Activated effector memory CD4-positive, alpha-beta T cell treated with anti-CD3 and anti-CD28 coated beads, Interleukin-2, amount 50 U/mL, for 16 hours (primary cell): ENCODE measurements at regions not wholly inside any gene's neighbourhood (a gene's known extent, or its start where the extent isn't known, plus 50 kb on each side); places are given as distances from the start of the nearest gene placed in this dataset.
"Not testable (repeated sequence)": the region's sequence is repeated elsewhere in the genome, so short reads cannot be mapped to it uniquely, and the experiment has no call there.

Source experiments
- DNase-seq: peaks from one replicate; pipeline ENCODE4 v3.0.0-alpha.2; 2020

DNA sequence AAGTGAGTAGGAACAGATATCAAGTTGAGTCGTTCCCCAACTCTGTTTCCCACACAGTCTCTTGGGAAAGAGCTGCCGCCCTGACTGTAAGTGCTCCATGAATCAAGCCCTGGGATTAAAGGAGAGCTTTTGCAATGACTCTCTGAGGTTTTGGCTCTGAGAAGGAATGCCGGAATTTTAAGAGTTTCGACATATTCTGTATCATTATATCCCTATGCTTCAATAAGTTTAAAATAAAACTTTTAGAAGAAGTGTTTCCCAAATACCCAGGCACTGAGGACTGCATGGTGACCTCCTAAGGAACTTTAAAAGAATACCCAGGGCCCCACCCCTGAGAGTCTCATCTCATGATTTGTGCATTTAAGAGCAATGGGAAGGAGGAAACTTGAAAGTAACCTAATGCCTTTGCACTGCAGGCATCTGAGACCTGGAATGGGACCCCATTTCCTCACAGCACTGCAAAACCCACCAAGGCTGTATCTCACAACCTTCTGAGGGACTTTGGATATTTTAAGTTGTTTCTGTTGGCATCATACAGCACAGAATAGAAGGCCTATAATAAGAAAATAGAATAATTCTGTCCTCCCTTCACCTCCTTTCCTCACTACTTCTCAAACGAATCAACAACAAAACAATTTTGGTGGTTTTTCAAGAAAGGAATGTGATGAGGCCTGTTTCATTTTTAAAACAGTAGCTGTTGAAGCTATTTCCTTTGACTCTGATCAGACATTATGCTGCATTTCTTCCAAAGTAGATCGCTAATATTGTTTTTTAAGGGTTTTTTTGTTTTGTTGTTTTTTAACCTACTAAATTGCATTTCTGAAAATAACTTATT lies 121.2 kb downstream of the GASK1B start:
- no peak for DNase-seq

DNA sequence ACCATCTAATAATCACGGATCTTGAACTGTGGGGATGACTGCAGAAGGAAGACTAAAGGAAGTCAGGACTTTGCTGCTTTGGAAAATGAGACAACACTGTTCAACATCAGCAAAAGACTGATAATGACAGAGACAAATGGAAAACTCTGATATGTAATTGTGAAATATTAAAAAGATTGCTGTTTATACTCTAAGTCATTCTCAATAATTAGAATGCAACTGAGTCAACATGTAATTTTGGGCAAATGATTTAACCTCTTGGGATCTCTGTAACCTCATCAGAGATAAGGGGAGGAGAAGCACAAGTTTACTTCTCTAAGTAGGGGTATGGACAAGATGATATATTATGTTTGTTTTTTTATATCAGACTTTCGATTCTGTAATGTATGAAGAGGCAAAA lies 121.9 kb downstream of the GASK1B start:
- no peak for DNase-seq

DNA sequence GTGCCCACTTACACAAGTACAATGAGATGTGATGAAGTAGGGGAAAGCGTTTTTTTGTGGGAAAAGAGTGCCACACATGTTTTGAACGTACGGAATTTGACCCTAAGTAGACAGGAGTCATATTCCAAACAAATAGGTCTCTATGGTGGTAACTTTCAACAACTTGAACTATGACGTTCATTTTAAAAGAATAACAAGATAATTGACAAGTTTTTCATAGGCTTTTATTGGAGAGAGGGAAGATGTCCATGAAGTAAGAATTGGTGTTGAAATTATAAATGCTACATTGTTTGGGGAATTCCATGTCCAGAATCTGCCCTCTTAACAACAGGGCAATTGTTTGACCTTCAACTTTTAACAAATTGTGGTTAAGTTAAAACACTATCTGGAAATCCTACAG lies 126.5 kb downstream of the GASK1B start:
- DNase-seq, result no peak

DNA sequence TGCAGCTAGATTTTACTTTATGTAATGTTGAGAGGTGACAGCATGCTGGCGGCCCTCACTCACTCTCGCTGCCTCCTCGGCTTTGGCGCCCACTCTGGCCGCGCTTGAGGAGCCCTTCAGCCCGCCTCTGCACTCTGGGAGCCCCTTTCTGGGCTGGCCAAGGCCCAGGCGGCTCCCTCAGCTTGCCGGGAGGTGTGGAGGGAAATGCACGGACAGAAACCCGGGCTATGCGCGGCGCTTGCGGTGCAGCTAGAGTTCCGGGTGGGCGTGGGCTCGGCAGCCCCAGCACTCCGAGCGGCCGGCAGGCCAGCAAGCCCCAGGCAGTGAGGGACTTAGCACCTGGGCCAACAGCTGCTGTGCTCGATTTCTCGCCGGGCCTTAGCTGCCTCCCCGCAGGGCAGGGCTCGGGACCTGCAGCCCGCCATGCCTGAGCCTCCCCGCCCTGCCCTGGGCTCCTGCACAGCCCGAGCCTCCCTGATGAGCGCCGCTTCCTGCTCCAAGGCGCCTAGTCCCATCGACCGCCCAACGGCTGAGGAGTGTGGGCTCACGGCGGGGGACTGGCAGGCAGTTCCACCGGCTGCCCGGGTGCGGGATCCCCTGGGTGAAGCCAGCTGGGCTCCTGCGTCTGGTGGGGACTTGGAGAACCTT lies 128.7 kb downstream of the GASK1B start:
- DNase-seq, result no peak

DNA sequence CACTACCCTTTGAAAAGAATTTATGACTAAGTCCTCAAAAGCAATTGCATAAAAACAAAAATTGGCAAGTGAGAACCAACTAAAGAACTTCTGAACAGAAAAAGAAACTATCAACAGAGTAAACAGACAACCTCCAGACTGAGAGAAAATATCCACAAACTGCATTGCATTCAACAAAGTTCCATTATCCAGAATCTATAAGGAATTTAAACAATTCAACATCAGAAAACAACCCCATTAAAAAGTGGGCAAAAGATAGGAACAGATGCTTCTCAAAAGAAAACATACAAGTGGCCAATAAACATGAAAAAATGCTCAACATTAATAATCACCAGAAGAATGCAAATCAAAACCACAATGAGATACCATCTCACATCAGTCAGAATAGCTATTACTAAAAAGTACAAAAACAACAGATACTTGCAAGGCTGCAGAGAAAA lies 130.2 kb downstream of the GASK1B start:
- no peak for DNase-seq

DNA sequence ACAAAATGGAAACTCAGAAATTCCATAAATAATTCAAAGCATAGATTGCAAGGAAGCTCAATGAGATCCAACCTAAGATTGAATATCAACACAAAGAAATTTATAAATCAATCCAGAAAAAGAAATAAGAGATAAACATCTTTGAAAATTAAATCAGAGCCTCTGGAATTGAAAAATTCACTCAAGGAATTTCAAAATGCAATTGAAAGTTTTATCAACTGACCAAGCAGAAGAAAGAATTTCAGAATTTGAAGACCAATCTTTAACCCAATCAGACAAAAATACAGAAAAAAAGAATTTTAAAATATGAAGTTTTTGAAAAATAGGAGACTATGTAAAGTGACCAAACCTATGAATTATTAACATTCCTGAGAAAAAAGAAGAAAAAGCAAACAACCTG lies 134.1 kb downstream of the GASK1B start:
- DNase-seq, result no peak

DNA sequence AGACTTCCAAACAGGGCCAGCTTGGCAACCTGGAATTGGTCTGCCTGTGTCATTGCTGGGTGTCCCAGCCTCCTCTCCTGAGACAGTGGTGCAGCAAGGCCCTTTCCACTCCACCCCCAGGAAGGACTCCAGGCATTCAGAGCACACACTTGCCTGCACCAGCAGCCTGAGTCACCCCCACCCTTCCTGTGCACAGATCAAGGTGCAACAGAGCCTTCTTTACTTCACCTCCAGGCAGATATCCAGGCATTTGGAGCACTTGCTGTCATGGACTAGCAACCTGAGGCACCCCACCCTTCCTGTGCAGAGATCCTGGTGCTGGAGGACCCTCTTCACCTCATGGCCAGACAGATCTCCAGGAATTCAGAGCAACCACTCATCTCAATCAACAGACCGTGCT lies 135.8 kb downstream of the GASK1B start:
- DNase-seq, result no peak

DNA sequence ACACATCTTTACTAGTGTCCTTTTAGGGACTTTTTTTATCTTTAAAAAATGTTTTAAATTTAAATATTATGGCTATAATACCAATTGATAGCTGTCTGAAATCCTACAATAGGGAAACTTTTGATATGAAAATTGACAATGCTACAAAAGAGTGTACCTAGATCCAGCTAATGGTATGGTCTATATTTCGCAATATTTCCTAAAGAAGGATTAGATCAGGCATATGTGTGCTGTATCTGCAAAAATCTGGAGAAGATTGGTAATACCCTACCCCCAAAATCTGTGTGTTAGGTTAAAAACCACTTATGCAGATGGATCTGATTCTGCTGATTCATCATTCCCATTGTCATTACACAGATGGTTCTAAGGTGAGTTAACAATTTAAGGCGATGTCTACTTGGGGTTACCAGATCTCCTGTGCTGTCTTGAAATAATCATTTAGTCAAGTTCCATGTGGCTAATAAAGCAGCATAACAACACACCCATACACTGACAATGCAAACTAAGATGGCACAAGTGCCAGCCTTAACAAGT lies 137.1 kb downstream of the GASK1B start:
- DNase-seq, result no peak

DNA sequence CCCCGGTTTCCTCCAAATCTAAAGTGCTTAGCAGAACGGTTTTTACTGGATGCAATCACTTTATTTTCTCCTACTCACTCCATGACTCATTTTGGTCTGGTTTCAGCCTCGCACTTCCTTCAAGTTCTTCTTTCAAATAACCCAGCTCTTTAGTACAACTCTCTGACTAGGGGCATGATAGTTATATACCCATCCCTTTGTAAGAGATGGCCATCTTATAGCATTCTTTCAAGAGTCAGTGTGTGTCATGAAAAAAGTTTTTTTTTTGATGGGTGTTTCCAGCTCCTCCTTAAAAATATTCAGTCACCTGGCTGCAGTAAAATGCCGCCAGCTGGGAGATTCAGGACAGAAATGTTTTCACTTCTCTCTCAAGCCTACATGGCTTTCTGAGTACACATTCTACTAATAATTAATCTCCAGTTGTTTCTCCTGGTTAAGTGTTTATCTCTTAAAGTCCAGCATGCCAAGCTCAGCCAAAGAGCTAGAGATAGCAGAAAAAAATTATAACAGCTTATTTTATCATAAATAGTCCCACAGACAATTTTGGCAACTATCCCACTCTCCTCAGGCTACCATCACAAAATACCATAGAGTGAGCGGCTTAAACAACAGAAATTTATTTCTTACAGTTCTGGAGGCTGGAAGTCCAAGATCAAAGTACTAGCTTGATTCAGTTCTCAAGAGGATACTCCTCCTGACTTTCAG lies 139.3 kb downstream of the GASK1B start:
- DNase-seq, result no peak

DNA sequence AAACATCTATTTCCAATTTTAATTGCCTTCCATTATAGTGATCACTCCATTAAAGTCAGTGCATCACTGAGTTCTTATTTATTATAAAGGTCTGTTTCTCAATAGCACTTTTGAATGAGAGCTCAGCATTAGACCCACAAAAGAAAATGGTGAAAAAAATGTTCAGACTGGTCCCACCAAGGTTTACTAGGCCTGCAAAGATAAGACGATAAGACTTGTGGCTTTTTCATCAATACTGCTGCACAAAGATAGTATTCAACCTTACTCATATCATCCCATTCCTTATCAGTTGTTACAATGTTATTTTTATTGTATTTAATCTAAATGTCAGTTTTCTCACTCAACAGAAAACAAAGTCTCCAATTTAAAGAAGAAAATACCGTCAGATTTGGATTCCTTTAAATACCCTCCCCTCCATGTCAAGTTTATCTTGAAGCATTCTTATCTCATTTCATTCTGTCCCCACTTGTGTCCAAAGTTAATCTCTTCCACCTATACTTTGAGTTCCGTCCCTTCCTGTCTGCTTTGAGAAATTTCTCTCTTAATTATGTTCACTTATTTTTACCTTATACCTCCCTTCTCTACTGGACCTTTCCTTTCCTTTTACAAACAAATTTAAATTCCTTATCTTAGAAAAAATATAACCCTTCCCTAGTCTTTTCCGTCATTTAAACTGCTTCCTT lies 140.0 kb downstream of the GASK1B start:
- no peak for DNase-seq

DNA sequence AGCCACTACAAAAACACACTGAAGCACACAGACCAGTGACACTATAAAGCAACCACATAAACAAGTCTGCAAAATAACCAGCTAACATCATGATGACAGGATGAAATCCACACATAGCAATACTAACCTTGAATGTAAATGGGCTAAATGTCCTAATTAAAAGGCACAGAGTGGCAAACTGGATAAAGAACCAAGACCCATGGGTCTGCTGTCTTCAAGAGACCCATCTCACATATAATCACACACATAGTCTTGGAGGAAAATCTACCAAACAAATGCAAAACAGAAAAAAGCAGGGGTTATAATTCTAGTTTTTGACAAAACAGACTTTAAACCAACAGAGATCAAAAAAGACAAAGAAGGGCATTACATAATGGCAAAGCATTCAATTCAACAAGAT lies 144.4 kb downstream of the GASK1B start:
- DNase-seq, result not testable (repeated sequence)

DNA sequence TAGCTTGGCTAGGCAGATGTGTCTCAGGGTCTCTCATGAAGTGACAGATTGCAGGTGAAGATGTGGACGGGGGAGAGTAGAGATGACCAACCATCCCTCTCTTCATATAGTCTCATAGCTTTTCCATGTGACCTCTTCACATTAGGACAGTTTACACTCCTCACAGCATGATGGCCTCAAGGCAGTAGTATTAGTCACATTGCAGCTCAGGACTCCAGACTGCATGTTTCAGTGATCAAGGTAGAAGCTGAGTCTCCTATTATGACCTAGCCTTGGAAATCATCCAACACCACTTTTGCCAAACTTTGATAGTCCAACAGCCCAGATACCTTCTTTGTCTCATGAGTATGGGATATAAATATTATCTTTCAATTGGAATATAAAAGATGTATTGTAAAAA lies 147.7 kb downstream of the GASK1B start:
- no peak for DNase-seq

DNA sequence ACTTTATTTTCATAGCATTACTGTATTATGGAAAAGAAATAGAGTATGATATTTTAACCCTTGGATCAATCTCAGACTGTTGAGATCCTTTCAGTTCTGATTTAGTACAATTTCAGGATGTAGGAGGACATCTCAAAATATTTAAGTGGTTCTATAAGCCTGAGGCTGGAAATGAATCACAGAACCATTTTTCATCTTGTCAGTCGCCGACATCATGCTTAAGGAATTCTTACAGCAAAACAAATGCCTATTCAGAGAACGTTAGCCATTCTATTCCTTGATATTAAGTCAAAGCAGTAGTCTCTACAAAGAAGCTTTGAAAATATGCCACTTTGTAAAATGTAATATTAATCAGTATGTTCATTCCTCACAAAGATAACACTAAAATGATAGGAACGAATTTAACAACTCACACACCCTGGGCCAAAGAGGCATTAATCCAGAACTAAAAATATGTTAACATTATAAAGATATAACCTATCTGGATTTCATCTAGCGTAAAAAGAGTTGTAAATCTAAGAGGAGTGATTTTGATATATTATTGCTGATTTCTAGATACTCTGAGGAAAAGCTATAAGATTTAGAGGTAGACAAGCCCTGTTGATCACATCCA lies 152.0 kb downstream of the GASK1B start:
- DNase-seq, result no peak

DNA sequence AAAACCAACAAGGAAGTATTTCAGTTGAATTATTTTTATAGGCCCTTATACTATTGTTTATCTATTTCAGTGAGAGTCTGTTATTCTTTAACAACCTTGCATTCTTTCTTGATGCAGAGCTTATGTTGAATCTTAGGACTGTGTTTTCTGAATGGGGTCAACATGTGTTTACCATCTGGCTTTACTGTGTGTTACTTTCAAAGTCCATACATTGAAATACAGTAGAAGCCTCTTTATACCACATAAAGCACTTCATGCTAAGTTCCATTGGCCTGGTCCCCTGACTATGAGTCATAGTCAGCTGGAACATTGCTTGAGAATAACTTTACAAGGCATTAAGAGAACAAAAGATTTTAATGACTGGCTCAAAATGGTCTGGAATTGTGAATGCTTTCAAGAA lies 152.6 kb downstream of the GASK1B start:
- no peak for DNase-seq

DNA sequence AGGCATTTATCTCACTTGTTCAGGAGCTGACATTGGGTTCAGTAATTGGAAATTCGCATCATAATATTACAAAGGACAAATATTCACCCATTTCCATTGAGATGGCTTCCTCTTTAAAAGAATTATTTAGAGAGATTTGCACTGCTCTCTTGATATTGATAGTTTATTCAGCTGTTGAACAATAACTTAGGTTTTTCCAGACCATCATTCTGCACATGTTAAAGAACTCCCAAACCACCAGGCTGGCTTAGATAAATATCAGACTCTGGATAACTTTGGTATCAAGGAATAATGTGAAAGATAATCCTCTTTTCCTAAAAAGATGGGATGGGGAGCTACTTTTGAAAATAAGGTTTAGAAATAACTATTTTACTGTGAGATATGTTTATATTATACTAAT lies 154.0 kb downstream of the GASK1B start:
- DNase-seq, result no peak

DNA sequence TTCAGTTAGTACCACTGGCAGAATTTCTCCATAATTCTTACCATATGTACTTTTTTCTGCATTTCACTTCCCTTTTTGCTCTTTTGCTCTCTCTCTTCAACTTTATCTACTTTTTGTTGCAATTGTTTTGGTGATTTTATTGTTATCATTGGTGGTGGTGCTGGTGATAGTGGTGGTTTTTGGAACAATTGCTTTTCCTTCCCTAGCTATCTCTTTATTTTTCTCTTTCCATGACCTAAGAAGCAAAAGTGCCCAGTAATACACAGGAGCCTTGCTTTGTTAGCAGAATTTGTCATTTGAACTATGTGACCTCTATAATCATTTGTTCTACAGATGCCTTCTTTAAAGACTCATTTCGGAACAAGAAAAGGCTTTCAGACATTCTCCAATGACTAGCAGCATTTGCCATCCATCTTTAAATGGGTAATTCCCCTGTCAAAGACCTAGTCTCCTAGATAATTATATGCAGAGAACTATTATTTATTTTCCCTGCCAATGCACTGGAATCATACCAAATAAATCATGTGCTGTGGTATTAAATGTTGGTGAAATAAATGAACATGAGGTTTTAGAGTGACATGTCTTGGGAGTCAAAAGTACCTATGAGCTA lies 154.5 kb downstream of the GASK1B start:
- no peak for DNase-seq

DNA sequence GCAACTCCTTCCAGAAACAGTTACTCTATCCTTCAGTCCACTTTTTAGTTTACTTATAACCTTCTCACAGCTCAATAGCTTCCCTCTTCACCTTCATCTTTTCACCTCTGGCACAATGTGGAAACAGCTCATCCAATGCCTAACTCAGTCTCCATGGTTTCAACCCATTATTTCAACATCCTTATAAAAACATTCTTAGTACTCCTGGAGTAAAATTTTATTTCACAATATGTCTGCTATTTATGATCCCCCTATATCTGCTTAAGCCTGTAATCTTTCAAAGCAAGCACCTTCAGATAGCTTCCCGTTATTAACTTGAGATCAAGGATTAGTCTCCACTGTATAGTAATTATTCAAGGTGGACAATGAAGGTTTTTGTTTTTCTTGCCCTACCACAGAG lies 156.3 kb downstream of the GASK1B start:
- no peak for DNase-seq

DNA sequence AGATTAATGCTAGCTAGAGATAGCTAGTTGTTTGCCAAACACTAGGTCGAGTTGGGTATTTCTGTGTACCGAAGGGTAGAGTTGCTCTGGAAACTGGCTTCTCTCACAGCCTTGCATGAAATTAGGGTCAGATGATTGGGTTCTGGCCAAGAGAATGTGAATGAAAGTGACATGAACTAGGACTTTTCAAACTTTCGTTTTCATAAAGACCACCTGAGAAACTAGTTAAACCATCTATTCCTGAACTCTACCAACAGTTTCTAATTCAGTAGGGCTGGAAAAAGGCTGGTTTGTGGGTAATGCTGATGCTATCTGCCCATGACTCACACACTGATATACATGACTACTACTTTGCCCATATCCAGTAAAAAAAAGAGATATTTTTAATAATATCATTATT lies 157.6 kb downstream of the GASK1B start:
- DNase-seq, result no peak

DNA sequence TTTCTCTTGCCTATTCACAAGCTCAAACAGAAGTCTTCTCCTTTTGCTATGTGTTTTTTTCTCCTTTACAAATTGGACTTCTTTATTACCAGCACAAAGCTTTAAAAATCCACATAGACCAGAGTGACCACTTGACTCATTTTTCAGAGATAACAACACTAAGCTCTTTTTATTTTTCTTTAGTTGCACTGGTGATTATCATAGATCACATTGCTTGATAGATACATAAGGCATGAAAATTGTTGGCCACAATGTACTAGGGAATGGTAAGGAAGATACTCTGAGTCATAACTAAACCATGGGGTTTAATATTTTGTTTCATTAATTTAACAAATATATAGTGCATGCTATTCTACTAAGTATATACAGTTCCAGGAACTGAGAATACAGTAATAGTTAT lies 159.0 kb downstream of the GASK1B start:
- DNase-seq, result no peak

DNA sequence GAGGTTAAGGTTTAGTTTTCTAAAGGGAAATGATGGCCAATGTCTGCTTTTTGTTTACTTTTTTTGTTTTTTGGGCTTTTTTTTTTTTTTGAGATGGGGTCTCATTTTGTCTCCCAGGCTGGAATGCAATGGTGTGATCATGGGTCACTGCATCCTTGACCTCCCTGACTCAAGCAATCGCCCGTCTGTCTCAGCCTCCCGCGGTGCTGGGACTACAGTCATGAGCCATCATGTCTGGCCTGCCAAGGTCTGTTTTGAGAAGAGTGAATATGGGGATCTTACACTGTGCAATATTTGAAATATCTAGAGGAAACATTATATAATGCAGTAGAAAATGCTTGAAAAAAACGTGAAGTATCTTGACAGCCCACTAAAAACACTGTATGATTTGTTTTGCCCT lies 162.5 kb downstream of the GASK1B start:
- no peak for DNase-seq

DNA sequence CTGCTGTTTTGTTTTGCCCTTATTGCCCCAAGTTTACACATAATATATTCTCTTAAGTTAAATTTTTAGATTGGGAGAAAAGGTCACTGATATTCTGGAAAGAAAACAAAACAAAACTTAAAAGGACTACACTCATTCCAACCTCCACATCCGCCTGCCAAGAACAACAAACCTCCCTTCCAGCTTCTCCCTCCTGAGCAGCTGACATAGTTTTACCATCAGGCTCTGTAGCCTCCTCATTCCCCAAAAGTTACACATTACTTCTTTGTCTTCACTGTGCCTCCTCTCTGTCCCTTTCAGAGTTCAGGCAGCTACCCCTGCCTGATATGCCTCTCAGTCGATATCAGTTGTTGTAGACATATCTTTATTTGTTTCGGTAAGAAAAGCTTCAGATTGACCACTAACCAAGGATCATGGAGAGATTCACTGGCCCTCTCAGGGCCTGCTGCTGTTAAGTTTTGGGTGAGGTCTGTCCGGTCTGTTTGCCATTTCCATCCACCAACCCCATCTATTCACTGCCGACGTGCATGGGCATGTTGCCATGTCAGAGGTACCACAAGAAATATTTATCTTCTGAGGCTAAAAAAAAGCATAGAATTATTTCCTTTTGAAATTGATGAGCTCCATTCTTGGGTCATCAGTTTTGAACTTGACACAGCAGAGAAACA lies 164.1 kb downstream of the GASK1B start:
- no peak for DNase-seq

DNA sequence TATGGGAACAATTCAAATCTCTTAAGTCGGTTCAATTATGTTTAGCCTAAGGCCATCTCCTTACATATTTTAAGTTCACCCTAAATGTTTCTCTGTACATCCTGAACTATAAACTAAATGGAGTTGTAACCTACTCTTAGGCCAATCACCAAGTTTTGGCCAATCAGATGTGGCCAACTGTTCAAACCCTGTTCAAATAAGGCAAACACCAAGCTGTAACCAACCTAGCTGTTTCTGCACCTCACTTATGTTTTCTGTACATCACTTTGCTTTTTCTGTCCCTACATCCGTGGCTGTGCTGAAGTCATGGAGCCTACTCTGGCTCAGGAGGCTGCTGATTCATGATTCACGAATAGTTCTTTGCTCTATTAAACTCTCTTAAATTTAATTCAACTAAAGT lies 165.3 kb downstream of the GASK1B start:
- DNase-seq, result no peak
